ENCODE measurements at regions not wholly inside any gene's neighbourhood (a gene's known extent, or its start where the extent isn't known, plus 50 kb on each side); places are given as distances from the start of the nearest gene placed in this dataset.

GRCh38 chr13:74770361-74770760, 636.2 kb upstream of the KLF12 start:
- TF ChIP-seq POLR2A (IDR thresholded peaks at IDR 0.05; ENCODE audit: low read depth) (no peak), CTCF (IDR thresholded peaks at IDR 0.05) (no peak), EP300 (IDR thresholded peaks at IDR 0.05) (no peak), POLR2AphosphoS5 (IDR thresholded peaks at IDR 0.05) (no peak)
